ENCODE measurements at regions not wholly inside any gene's neighbourhood (a gene's known extent, or its start where the extent isn't known, plus 50 kb on each side); places are given as distances from the start of the nearest gene placed in this dataset.

DNA sequence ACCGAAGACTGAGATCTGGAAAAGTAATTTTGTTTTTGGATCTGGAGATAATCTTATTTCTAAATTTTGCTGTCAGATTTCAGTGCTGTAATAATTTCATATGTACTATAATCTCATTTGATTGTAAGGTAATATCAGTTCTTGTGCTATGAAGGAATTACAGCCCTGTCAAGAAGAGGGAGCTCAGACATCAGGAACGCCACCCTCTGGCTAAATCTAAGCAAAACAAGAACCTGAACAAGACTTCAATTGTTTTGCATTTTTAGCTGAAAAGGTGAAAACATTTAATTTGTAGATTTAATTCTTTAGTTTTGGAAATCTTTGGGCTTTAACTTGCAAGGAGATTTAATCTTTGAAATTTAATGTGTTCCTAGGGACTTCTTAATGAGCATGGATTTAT is 525.4 kb upstream of the HS3ST1 start:
- no peak for TF ChIP-seq CTCF (conservative IDR thresholded peaks at IDR 0.05; ENCODE audit: low read depth, low read length)
- no peak for TF ChIP-seq MAZ (IDR thresholded peaks at IDR 0.05; ENCODE audit: borderline replicate concordance, low read depth, low read length)
- TF ChIP-seq RAD21 (IDR thresholded peaks at IDR 0.05; ENCODE audit: low read length), result no peak
- no peak for TF ChIP-seq CEBPB (IDR thresholded peaks at IDR 0.05; ENCODE audit: low read depth, low read length)
- no peak for TF ChIP-seq CHD1 (IDR thresholded peaks at IDR 0.05; ENCODE audit: low read depth, low read length)
- no peak for TF ChIP-seq RCOR1 (IDR thresholded peaks at IDR 0.05; ENCODE audit: insufficient replicate concordance, low read length)
- TF ChIP-seq POLR2A (IDR thresholded peaks at IDR 0.05; ENCODE audit: low read depth, low read length), result no peak
- TF ChIP-seq RFX5 (IDR thresholded peaks at IDR 0.05; ENCODE audit: low read depth, low read length), result no peak
- TF ChIP-seq ELK1 (IDR thresholded peaks at IDR 0.05; ENCODE audit: borderline replicate concordance, low read depth, low read length), result no peak
- no peak for TF ChIP-seq MXI1 (IDR thresholded peaks at IDR 0.05; ENCODE audit: borderline replicate concordance, low read depth, low read length)
- no peak for TF ChIP-seq SMC3 (IDR thresholded peaks at IDR 0.05; ENCODE audit: low read depth, low read length)
- TF ChIP-seq NFE2L2 (IDR thresholded peaks at IDR 0.05; ENCODE audit: low read depth, low read length), result no peak
- no peak for TF ChIP-seq BHLHE40 (IDR thresholded peaks at IDR 0.05; ENCODE audit: low read depth, low read length)
- no peak for TF ChIP-seq FOS (IDR thresholded peaks at IDR 0.05; ENCODE audit: low read depth, low read length)
